ENCODE measurements at regions not wholly inside any gene's neighbourhood (a gene's known extent, or its start where the extent isn't known, plus 50 kb on each side); places are given as distances from the start of the nearest gene placed in this dataset.

DNA sequence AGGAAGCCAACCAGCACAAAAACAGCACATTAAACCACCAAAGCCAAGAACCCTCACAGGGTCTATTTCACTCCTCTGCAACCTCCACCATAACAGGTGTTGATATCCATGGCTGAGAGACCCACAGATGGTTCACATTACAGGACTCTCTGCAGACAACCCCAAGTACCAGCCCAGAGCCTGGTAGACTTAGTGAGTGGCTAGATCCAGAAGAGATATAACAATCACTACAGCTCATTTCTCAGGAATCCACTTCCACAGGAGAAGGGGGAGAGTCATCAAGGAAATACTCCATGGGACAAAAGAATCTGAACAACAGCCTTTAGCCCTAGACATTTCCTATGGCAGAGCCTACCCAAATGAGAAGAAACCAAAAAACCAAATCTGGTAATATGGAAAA lies 168.1 kb upstream of the CD96 start:
- TF ChIP-seq, protein P1, sequence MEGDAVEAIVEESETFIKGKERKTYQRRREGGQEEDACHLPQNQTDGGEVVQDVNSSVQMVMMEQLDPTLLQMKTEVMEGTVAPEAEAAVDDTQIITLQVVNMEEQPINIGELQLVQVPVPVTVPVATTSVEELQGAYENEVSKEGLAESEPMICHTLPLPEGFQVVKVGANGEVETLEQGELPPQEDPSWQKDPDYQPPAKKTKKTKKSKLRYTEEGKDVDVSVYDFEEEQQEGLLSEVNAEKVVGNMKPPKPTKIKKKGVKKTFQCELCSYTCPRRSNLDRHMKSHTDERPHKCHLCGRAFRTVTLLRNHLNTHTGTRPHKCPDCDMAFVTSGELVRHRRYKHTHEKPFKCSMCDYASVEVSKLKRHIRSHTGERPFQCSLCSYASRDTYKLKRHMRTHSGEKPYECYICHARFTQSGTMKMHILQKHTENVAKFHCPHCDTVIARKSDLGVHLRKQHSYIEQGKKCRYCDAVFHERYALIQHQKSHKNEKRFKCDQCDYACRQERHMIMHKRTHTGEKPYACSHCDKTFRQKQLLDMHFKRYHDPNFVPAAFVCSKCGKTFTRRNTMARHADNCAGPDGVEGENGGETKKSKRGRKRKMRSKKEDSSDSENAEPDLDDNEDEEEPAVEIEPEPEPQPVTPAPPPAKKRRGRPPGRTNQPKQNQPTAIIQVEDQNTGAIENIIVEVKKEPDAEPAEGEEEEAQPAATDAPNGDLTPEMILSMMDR (conservative IDR thresholded peaks at IDR 0.05), result no peak
- TF ChIP-seq ZFX (IDR thresholded peaks at IDR 0.05), result no peak
